ENCODE measurements at regions not wholly inside any gene's neighbourhood (a gene's known extent, or its start where the extent isn't known, plus 50 kb on each side); places are given as distances from the start of the nearest gene placed in this dataset.
"Not testable (repeated sequence)": the region's sequence is repeated elsewhere in the genome, so short reads cannot be mapped to it uniquely, and the experiment has no call there.

DNA sequence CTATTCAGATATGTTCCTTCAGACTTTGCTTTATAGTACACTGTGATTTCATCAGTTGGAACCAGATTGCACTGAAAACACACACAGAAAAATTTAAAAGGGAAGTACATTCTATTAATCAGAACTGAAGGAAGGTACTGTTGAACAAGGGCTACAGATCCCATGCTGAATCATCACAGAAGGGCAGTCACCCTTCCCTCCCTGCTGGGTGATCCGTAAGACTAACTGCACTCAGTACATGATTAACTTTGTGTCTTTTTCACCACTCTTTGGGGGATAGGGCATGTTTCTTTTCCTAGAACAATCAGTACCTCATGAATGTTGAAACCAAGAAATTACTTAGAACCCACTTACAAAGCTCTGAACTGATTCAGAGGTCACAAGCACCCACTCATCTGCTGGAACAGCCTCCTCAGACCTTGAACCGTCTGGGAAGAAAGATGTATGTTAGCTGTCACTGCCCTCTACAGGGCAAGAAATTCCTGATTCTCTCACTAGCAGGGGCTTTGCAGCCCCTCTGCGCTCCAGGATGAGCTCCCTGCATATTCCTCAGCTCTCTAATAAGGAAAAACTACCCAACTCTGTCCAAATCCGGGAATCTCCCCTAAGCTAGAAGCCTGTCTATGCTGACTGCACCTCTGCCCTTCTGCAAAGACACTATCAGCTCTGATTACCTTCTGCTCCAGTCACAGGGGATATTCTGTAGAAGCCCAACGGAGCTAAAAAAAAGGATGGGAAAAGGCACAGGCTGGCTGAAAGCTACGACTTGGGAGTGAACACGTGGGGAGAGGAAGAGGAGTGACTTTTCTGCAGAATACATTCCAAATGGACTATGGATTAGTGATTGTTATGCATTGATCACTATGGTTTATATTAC lies 51.0 kb downstream of the IARS1 start:
- peak in 2 of 3 donors; percentile 10 to 16 for DNase-seq

DNA sequence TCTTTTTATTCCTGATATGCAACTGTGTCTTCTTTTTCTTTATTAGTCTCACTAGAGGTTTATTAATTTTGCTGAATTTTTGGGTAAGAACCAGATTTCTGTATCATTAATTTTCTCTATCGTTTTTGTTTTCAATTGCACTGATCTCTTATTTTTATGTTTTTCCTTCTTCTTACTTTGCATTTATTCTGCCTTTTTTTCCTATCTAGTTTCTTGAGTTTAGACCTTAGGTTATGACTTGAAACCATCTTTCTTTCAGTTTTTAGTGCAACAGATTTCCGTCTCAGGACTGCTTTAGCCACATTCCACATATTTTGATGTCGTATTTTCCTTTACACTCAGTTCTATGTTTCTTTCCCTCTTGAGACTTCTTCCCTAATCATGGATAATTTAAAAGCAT lies 56.6 kb downstream of the IARS1 start:
- no peak for DNase-seq

GRCh38 chr9:92236465-92236864 lies 57.0 kb downstream of the IARS1 start:
- DNase-seq = no peak

GRCh38 chr9:92234514-92234913 lies 59.0 kb downstream of the IARS1 start:
- DNase-seq = no peak

- no peak for DNase-seq
These were observed 61.3 kb downstream of the IARS1 start for GRCh38 chr9:92232190-92232589.

GRCh38 chr9:92228628-92229027 lies 64.9 kb downstream of the IARS1 start:
- no peak for DNase-seq

DNA sequence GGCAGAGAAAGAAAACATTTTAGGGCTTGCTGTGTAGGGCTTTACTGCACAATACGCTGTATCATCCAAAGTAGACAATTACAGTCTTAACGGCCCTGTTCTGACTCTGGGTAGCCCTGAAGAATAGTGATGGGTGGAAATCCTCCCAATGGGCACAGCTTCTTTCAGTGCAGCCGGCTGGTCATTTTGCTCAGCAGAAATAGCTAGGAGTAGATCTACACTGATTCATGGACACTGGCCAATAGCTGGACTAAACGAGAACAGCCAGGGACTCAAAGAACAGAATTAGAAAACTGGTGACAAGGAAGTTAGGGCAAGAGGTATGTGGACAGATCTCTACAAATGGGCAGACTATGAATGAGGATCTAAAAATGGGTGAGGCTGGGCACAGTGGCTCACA lies 69.3 kb downstream of the IARS1 start:
- no peak for DNase-seq

- no peak for DNase-seq
These were observed 69.7 kb downstream of the IARS1 start for GRCh38 chr9:92223758-92224157.

DNA sequence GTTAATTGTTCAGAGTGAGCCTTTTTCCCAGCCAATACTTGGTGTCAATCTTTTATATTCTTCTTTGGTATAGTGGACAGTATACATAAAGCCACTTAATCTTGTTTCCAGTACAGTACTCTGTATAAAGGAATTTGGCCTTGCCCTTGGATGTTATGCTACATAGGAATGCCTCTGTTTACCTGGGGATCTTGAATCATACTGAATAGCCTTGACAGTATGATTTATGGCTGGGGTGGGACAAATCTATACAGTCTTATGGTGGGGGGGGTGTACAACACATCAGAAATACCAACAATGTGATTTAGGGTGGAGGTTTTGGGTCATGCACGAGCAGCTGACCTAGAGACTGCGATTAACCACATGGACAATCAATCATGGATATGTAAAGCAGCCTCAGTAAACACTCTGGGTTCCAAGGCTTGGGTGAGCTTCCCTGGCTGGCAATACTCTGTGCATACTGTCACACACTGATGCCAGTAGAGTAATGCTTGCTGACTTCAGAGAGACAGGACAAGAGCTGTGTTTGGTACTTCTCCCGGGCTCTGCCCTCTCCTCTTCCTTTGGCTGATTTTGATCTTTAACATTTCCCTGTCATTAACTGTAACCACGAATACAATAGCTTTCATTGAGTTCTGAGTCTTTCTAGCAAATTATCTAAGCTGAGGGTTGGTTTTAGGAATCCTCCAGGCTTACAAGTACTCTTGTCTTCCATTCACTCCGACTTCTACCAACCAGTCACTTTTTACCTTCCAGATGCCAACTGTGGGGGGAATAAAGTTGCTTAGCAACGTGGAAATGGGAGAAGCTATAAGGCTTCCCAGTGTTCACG lies 84.6 kb downstream of the IARS1 start:
- no peak for DNase-seq

DNA sequence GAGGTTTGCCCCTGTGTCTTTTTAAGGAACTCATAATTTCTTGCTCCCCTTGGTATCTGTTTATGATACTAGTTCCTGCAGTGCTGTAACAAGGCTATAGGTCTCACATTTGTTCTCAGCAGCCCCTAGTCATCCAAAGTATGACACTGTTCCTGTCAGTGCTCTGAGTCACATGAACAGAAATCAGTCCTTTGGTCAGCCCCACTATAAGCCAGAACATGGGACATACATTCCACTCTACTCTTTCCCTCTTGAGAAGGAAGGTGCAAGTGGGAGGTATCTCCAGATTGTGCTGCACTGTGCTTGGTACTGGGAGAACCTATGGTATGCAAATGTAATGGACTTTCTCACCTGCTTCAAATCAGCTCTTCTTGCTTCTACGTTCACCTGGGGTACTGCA lies 87.0 kb downstream of the IARS1 start:
- DNase-seq = no peak

- not testable (repeated sequence) for DNase-seq
These were observed 88.7 kb upstream of the SPTLC1 start for GRCh38 chr9:92203887-92204286.

DNA sequence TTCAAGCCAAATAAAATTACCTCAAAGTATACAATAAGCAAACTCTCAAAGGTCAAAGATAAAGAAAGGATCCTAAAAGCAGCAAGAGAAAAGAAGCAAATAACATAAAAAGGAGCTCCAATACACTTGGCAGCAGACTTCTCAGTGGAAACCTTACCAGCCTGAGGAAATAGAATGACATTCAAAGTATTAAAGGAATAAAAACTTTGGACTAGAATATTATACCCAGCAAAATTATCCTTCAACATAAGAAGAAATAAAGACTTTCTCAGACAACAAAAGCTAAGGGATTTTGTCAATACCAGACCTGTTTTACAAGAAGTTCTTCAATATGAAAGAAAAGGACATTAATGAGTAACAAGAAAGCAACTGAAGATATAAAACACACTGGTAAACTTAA lies 83.0 kb upstream of the SPTLC1 start:
- DNase-seq = not testable (repeated sequence)

DNA sequence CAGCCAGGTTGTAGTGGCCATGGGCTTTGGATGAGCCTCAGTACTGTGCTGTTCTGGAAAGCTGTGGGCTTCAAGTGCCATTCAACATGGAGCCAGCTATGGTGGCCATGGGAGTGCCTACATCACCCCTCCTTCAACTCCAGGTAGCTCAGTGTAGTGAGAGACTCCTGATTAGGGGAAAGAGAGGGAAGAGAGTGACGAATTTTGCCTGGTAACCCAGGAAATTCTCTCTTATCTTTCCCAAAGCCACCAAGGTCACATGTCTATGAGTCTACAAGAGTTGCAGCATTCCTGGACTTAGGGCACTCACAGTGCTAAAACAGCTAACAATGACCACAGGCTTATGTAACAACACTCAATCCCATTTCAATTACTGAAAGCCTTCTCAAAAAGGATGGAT lies 81.7 kb upstream of the SPTLC1 start:
- no peak for DNase-seq

DNA sequence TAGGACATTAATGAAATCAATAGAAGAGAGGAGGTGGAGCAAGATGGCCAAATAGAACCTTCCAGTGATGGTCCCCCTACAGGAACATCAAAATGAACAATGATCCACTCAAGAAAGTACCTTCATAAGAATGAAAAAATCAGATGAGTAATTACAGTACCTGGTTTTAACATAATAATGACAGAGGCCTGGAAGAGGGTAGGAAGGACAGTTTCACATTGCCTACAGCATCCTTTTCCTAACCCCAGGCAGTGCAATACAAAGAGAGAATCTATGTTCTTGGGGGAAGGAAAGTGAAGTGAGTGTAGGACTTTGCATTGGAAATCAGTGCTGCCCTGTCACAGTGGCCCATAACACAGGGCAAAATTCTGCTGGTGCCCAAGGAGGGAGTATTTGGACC lies 81.2 kb upstream of the SPTLC1 start:
- no peak for DNase-seq

DNA sequence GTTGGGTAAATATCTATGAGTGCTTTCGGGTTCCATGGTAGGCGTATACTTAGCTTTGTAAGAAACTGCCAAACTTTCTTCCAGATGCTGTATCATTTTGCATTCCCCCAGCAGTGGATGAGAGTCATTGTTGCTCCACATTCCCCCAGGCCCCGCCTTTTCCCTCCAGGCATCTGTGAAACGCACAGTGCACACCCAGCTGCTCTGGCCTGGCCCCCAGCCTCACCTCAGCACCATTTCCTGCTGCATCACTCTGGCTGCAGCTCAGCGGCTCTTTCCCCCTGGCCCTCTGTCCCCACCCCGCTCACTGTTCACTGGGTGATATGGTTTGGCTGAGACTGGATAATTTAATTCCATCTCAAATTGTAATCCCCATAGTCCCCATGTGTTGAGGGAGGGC lies 76.6 kb upstream of the SPTLC1 start:
- DNase-seq = peak in 1 of 3 donors; percentile 64

GRCh38 chr9:92190536-92190790 lies 75.2 kb upstream of the SPTLC1 start:
- no peak for DNase-seq

- no peak for DNase-seq
These were observed 74.7 kb upstream of the SPTLC1 start for GRCh38 chr9:92189782-92190535.

DNA sequence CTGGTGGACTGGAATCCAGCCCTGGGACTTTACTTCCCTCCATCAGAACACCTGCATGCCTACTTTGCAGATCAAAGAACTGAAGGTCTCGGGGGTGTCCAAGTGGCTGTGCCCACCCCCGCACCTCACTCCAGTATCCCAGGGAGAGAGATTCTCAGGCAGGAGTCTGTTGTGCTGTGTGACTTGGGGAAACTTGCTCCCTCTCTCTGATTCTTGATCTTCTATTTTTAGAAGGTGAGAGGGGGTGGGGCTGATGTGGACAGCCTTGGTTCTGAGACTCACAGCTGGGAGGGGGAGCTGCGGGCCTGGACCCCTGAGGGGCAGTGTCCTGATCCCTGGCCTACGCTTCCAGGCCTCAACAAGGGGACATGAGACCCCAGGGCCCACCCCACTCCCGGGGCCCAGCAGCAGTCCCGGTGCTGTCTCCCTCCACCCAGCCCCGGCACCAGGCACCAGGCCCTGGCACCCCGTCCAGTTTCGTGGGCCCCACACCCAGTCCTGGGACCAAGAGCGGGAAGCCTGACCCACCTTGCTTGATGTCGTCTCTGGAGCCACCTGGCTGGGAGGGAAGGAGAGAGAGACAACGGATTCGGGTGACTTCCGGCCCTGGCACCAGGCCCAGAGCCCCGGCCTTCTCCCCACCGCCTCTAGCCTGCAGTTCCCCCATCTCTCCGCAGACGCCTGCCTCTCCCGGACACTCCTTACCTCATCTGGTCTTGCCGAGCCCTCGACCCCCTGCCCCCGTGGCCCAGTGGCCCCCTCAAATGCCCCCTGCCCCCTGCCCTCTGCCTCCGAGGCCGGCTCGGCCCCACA lies 74.0 kb upstream of the SPTLC1 start:
- peak in 1 of 3 donors; percentile 46 for DNase-seq

DNA sequence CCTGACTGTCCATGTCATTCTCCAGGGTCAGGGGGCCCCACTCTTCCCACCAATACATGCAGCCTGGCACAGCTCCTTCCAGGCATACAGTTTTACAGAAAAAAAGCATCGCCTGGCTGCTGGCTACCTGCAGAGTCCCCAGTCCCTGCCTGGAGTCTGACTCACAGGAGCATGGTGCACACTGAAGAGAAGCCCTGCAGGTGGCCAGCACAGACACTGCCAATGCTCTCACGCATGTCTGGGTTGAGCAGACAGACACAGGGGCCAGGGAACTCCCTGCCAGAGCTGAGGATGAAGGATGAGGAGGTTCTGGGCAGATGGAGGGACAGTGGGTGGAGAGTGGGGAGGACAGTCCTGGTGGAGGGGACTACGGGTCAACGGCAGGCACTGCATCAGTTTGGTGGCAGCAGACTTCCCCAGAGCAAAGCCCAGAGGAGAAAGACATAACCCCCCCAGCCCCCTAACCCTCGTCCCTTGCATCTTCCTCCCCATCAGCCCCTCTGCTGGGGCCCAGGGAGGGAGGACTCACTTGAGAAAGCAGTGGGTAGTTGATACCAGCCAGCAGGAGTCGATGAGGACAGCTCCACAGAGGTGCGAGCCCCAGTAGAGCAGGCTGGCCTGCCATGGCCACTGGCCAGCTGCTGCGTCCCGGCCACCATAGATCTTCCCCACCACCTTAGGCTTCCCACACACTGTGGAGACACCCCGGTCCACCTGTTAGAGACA lies 72.9 kb upstream of the SPTLC1 start:
- DNase-seq = no peak

DNA sequence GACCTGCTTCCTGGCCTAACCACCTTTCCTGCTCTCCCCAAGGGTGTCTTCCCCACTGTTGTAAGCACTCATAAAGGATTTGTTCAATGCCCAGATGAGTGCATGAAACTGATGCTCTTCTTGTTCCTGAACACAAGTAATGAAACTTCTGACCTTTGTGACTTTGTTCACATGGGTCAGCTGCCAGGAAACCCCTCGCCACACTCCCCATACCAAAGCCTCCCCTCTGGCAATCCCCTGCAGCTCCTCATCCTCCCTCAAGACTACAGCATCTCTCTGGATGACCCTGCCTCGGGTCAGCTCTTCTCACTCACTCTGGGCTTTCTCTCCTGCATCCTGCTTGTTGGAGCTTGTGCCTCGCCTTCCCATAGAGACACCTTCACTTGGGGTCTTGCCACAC lies 72.2 kb upstream of the SPTLC1 start:
- no peak for DNase-seq

GRCh38 chr9:92186631-92187030 lies 71.4 kb upstream of the SPTLC1 start:
- no peak for DNase-seq
